ENCODE measurements at regions not wholly inside any gene's neighbourhood (a gene's known extent, or its start where the extent isn't known, plus 50 kb on each side); places are given as distances from the start of the nearest gene placed in this dataset.

- no peak for TF ChIP-seq POLR2A (IDR thresholded peaks at IDR 0.05)
- TF ChIP-seq, protein P1, sequence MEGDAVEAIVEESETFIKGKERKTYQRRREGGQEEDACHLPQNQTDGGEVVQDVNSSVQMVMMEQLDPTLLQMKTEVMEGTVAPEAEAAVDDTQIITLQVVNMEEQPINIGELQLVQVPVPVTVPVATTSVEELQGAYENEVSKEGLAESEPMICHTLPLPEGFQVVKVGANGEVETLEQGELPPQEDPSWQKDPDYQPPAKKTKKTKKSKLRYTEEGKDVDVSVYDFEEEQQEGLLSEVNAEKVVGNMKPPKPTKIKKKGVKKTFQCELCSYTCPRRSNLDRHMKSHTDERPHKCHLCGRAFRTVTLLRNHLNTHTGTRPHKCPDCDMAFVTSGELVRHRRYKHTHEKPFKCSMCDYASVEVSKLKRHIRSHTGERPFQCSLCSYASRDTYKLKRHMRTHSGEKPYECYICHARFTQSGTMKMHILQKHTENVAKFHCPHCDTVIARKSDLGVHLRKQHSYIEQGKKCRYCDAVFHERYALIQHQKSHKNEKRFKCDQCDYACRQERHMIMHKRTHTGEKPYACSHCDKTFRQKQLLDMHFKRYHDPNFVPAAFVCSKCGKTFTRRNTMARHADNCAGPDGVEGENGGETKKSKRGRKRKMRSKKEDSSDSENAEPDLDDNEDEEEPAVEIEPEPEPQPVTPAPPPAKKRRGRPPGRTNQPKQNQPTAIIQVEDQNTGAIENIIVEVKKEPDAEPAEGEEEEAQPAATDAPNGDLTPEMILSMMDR (IDR thresholded peaks at IDR 0.05): no peak
- Histone ChIP-seq H3K27me3 (no peaks in the 10 kb centered on the region), H3K27ac (no peak overlapping the region), H3K36me3 (no peaks in the 10 kb centered on the region), H3K9me3 (no peaks in the 10 kb centered on the region), H3K4me3 (no peak overlapping the region), H3K4me1 (no peaks in the 10 kb centered on the region)
- intact Hi-C loops (cut with DNase I; ENCODE audit: low total_unique reads): no loop called here
- DNase-seq: no peak
Observed at GRCh38 chr13:76127922-76128321, 491.8 kb downstream of the LMO7 start.

DNA sequence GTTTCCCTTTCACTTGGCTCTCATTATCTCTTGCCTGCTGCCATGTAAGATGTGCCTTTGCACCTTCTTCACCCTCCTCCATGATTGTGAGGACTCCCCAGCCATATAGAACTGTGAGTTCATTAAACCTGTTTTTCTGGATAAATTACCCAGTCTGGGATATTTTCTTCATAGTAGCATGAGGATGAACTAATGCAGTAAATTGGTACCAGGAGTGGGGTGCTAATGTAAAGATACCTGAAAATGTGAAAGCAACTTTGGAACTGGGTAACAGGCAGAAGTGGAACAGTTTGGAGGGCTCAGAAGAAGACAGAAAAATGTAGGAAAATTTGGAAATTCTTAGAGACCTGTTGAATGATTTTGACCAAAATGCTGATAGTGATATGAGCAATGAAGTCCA is 487.4 kb downstream of the LMO7 start:
- no peaks in the 10 kb centered on the region for H3K27me3 ChIP-seq
- TF ChIP-seq, protein P1 (IDR thresholded peaks at IDR 0.05): no peak
- no peak for TF ChIP-seq POLR2A (IDR thresholded peaks at IDR 0.05)
- no peak for DNase-seq
- H3K4me3 ChIP-seq: no peak overlapping the region
- no peaks in the 10 kb centered on the region for H3K9me3 ChIP-seq
- H3K4me1 ChIP-seq: no peaks in the 10 kb centered on the region
- no peaks in the 10 kb centered on the region for H3K36me3 ChIP-seq
- H3K27ac ChIP-seq: no peak overlapping the region
- intact Hi-C loops (cut with DNase I; ENCODE audit: low total_unique reads): no loop called here

DNA sequence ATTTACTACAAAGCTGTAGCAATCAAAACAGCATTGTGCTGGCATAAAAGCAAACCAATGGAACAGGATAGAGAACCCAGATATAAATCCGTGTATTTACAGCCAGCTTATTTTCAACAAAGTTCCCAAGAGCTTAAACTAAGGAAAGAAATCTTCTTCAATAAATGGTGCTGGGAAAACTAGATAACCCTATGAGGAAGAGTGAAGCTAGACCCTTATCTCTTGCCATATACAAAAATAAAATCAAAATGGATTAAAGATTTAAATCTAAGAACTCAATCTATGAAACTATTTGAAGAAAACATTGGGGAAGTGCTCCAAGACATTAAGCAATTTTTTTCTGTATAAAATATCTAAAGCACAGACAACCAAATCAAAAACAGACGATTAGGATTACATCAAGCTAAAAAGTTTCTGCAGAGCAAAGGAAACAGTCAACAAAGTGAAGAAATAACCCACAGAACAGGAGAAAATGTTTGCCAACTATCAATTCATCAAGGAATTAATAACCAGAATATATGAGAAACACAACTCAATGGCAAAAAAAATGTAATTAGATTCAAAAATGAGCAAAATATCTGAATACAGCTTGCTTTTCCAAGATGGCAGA is 480.7 kb downstream of the LMO7 start:
- intact Hi-C loops (cut with DNase I; ENCODE audit: low total_unique reads): no loop called here
- TF ChIP-seq POLR2A (IDR thresholded peaks at IDR 0.05): no peak
- TF ChIP-seq, protein P1 (IDR thresholded peaks at IDR 0.05): no peak
- DNase-seq: no peak
- Histone ChIP-seq H3K27ac (no peak overlapping the region), H3K27me3 (no peaks in the 10 kb centered on the region), H3K4me1 (no peaks in the 10 kb centered on the region), H3K36me3 (no peaks in the 10 kb centered on the region), H3K4me3 (no peak overlapping the region), H3K9me3 (no peaks in the 10 kb centered on the region)

- Histone ChIP-seq H3K4me3 (no peak overlapping the region), H3K36me3 (no peaks in the 10 kb centered on the region), H3K27me3 (no peaks in the 10 kb centered on the region), H3K27ac (no peak overlapping the region), H3K4me1 (no peaks in the 10 kb centered on the region), H3K9me3 (no peaks in the 10 kb centered on the region)
- intact Hi-C loops (cut with DNase I; ENCODE audit: low total_unique reads): no loop called here
- TF ChIP-seq, protein P1 (IDR thresholded peaks at IDR 0.05): no peak
- no peak for TF ChIP-seq POLR2A (IDR thresholded peaks at IDR 0.05)
- DNase-seq: no peak
Observed at GRCh38 chr13:76106763-76107162, 470.6 kb downstream of the LMO7 start.

GRCh38 chr13:76094645-76095044 is 458.5 kb downstream of the LMO7 start:
- TF ChIP-seq, protein P1 (IDR thresholded peaks at IDR 0.05): no peak
- no peak for TF ChIP-seq POLR2A (IDR thresholded peaks at IDR 0.05)

More at GRCh38 chr13:76094645-76095044, 458.5 kb downstream of the LMO7 start:
- H3K27me3 ChIP-seq: no peaks in the 10 kb centered on the region
- intact Hi-C loops (cut with DNase I; ENCODE audit: low total_unique reads): no loop called here
- no peaks in the 10 kb centered on the region for H3K9me3 ChIP-seq
- H3K4me1 ChIP-seq: no peaks in the 10 kb centered on the region
- H3K4me3 ChIP-seq: no peak overlapping the region
- no peak overlapping the region for H3K27ac ChIP-seq
- no peaks in the 10 kb centered on the region for H3K36me3 ChIP-seq
- DNase-seq: no peak
